Endothelial cell (in vitro differentiated cells): ENCODE measurements at regions not wholly inside any gene's neighbourhood (a gene's known extent, or its start where the extent isn't known, plus 50 kb on each side); places are given as distances from the start of the nearest gene placed in this dataset.

Experiments used
- DNase-seq: peaks from one replicate; pipeline ENCODE4 v3.0.0; 2021; ENCODE audit warnings: low spot score
- H3K27ac Mint-ChIP-seq: one replicate; pipeline ENCODE4 v1.8.0; 2021; ENCODE audit warnings: mixed read lengths, inconsistent platforms; ENCODE audit not compliant: unreplicated experiment
- H3K27me3 Mint-ChIP-seq: one replicate; pipeline ENCODE4 v1.8.0; 2021; ENCODE audit warnings: mild to moderate bottlenecking, moderate library complexity, mixed read lengths, inconsistent platforms; ENCODE audit not compliant: unreplicated experiment
- H3K36me3 Mint-ChIP-seq: one replicate; pipeline ENCODE4 v1.8.0; 2021; ENCODE audit warnings: mild to moderate bottlenecking, low read depth, mixed read lengths, inconsistent platforms; ENCODE audit not compliant: unreplicated experiment
- H3K4me1 Mint-ChIP-seq: one replicate; pipeline ENCODE4 v1.8.0; 2021; ENCODE audit warnings: mild to moderate bottlenecking, mixed read lengths, inconsistent platforms; ENCODE audit not compliant: unreplicated experiment
- H3K4me3 Mint-ChIP-seq: one replicate; pipeline ENCODE4 v1.8.0; 2021; ENCODE audit warnings: mild to moderate bottlenecking, mixed read lengths, inconsistent platforms; ENCODE audit not compliant: unreplicated experiment
- H3K9me3 Mint-ChIP-seq: one replicate; pipeline ENCODE4 v1.8.0; 2021; ENCODE audit warnings: mixed read lengths, inconsistent platforms; ENCODE audit not compliant: unreplicated experiment
- CTCF ChIP-seq: fragments of 200-600 bp; sonication (generic); IDR thresholded peaks from one replicate; pipeline ENCODE4 v1.5.0; 2021; ENCODE audit warnings: antibody characterized with exemption; ENCODE audit not compliant: unreplicated experiment

GRCh38 chr2:21423854-21424253 is 300.1 kb downstream of the TDRD15 start:
- no peaks in the 10 kb centered on the region for H3K36me3 Mint-ChIP-seq
- no peak for DNase-seq
- H3K9me3 Mint-ChIP-seq: no peaks in the 10 kb centered on the region
- no peak overlapping the region for H3K4me3 Mint-ChIP-seq
- TF ChIP-seq CTCF: no peak
- H3K4me1 Mint-ChIP-seq: peaks cover 10% of the 10 kb centered on the region
- no peak overlapping the region for H3K27ac Mint-ChIP-seq
- H3K27me3 Mint-ChIP-seq: peaks cover 4% of the 10 kb centered on the region

- no peak for DNase-seq
- H3K36me3 Mint-ChIP-seq: no peaks in the 10 kb centered on the region
- H3K27ac Mint-ChIP-seq: no peak overlapping the region
- H3K4me1 Mint-ChIP-seq: peaks cover 10% of the 10 kb centered on the region
- no peaks in the 10 kb centered on the region for H3K9me3 Mint-ChIP-seq
- no peak for TF ChIP-seq CTCF
- H3K27me3 Mint-ChIP-seq: peaks cover 4% of the 10 kb centered on the region
- no peak overlapping the region for H3K4me3 Mint-ChIP-seq
Measured at GRCh38 chr2:21424375-21424774, 300.6 kb downstream of the TDRD15 start.

- no peak overlapping the region for H3K4me3 Mint-ChIP-seq
- no peak for TF ChIP-seq CTCF
- H3K9me3 Mint-ChIP-seq: no peaks in the 10 kb centered on the region
- H3K36me3 Mint-ChIP-seq: no peaks in the 10 kb centered on the region
- peaks cover 2% of the 10 kb centered on the region for H3K27me3 Mint-ChIP-seq
- peak overlapping the region; percentile 79 for H3K27ac Mint-ChIP-seq
- no peak for DNase-seq
- peaks cover 10% of the 10 kb centered on the region for H3K4me1 Mint-ChIP-seq
Measured at GRCh38 chr2:21427606-21428005, 303.8 kb downstream of the TDRD15 start.

GRCh38 chr2:21428754-21429153 is 305.0 kb downstream of the TDRD15 start:
- Mint-ChIP-seq H3K9me3 (no peaks in the 10 kb centered on the region), H3K36me3 (no peaks in the 10 kb centered on the region), H3K27me3 (peaks cover 2% of the 10 kb centered on the region), H3K4me3 (no peak overlapping the region), H3K27ac (no peak overlapping the region), H3K4me1 (peaks cover 10% of the 10 kb centered on the region)
- DNase-seq: no peak
- no peak for TF ChIP-seq CTCF

- H3K27me3 Mint-ChIP-seq: peaks cover 2% of the 10 kb centered on the region
- no peak overlapping the region for H3K27ac Mint-ChIP-seq
- no peak overlapping the region for H3K4me3 Mint-ChIP-seq
- TF ChIP-seq CTCF: no peak
- no peak for DNase-seq
- H3K4me1 Mint-ChIP-seq: peaks cover 10% of the 10 kb centered on the region
- H3K9me3 Mint-ChIP-seq: no peaks in the 10 kb centered on the region
- no peaks in the 10 kb centered on the region for H3K36me3 Mint-ChIP-seq
Measured at GRCh38 chr2:21429747-21430146, 306.0 kb downstream of the TDRD15 start.
